HG03139 (cell line): ENCODE measurements at regions not wholly inside any gene's neighbourhood (a gene's known extent, or its start where the extent isn't known, plus 50 kb on each side); places are given as distances from the start of the nearest gene placed in this dataset.
"Not testable (repeated sequence)": the region's sequence is repeated elsewhere in the genome, so short reads cannot be mapped to it uniquely, and the experiment has no call there.

Experiments
- ATAC-seq: cut with Tn5 transposase; IDR thresholded peaks from one replicate; pipeline ENCODE4 v1.9.1; 2021; ENCODE audit not compliant: unreplicated experiment

GRCh38 chr16:32116080-32116479, 137.0 kb upstream of the TP53TG3D start:
- no peak for ATAC-seq

GRCh38 chr16:32116533-32116932, 136.6 kb upstream of the TP53TG3D start:
- ATAC-seq, result not testable (repeated sequence)

- not testable (repeated sequence) for ATAC-seq
Observed at GRCh38 chr16:32120372-32120771, 132.7 kb upstream of the TP53TG3D start.

- not testable (repeated sequence) for ATAC-seq
Observed at GRCh38 chr16:32120779-32121178, 132.3 kb upstream of the TP53TG3D start.

GRCh38 chr16:32121273-32121900, 131.7 kb upstream of the TP53TG3D start:
- ATAC-seq, result not testable (repeated sequence)

- ATAC-seq, result not testable (repeated sequence)
Observed at GRCh38 chr16:32152434-32152833, 100.7 kb upstream of the TP53TG3D start.

- not testable (repeated sequence) for ATAC-seq
Observed at GRCh38 chr16:32187918-32188669, 65.0 kb upstream of the TP53TG3D start.

GRCh38 chr16:32202585-32202984, 50.5 kb upstream of the TP53TG3D start:
- not testable (repeated sequence) for ATAC-seq
